Karpas-422 (cell line): ENCODE measurements at regions not wholly inside any gene's neighbourhood (a gene's known extent, or its start where the extent isn't known, plus 50 kb on each side); places are given as distances from the start of the nearest gene placed in this dataset.

Source experiments
- DNase-seq: peaks from one replicate; pipeline ENCODE4 v3.0.0-alpha.2; 2015
- H2AFZ ChIP-seq: fragments of 200-600 bp; sonication (generic); 2 replicates; pipeline ENCODE4 v1.6.1; 2014; ENCODE audit warnings: antibody characterized with exemption, low read length, mixed read lengths
- H3K27ac ChIP-seq: fragments of 200-600 bp; sonication (generic); 2 replicates; pipeline ENCODE4 v1.5.1; 2014; ENCODE audit warnings: mild to moderate bottlenecking, low read length, moderate library complexity
- H3K27me3 ChIP-seq: fragments of 200-600 bp; sonication (generic); 2 replicates; pipeline ENCODE4 v1.6.1; 2014; ENCODE audit warnings: low read length, mixed read lengths
- H3K36me3 ChIP-seq: fragments of 200-600 bp; sonication (generic); 2 replicates; pipeline ENCODE4 v1.6.1; 2014; ENCODE audit warnings: low read length, mixed read lengths; ENCODE audit not compliant: insufficient read depth
- H3K4me1 ChIP-seq: fragments of 200-600 bp; sonication (generic); 2 replicates; pipeline ENCODE4 v1.6.1; 2014; ENCODE audit warnings: mild to moderate bottlenecking, low read length, mixed read lengths
- H3K4me2 ChIP-seq: fragments of 200-600 bp; sonication (generic); 2 replicates; pipeline ENCODE4 v1.6.1; 2014; ENCODE audit warnings: low read length, low read depth, mild to moderate bottlenecking; ENCODE audit not compliant: poor library complexity, severe bottlenecking
- H3K4me3 ChIP-seq: fragments of 200-600 bp; sonication (generic); 2 replicates; pipeline ENCODE4 v1.5.1; 2014; ENCODE audit warnings: mild to moderate bottlenecking, antibody characterized with exemption, low read length, mixed read lengths
- H3K79me2 ChIP-seq: fragments of 200-600 bp; sonication (generic); 2 replicates; pipeline ENCODE4 v1.6.1; 2014; ENCODE audit warnings: mild to moderate bottlenecking, low read length, mixed read lengths
- H3K9ac ChIP-seq: fragments of 200-600 bp; sonication (generic); 2 replicates; pipeline ENCODE4 v1.6.0; 2014; ENCODE audit warnings: low read length
- H3K9me2 ChIP-seq: fragments of 200-600 bp; sonication (generic), shearing (Covaris generic); replicated peaks from 2 replicates; pipeline ENCODE4 v1.6.0; 2014; ENCODE audit warnings: mild to moderate bottlenecking, low read length, moderate library complexity; ENCODE audit not compliant: insufficient read depth
- H3K9me3 ChIP-seq: fragments of 300-700, 200-600 bp; sonication (generic); 2 replicates; pipeline ENCODE4 v1.6.1; 2014; ENCODE audit warnings: low read length, mixed read lengths
- H4K20me1 ChIP-seq: fragments of 200-600 bp; sonication (generic); 2 replicates; pipeline ENCODE4 v1.6.1; 2014; ENCODE audit warnings: mild to moderate bottlenecking, antibody characterized with exemption, low read length, low read depth; ENCODE audit not compliant: insufficient read depth

- H3K9me3 ChIP-seq: no peaks in the 10 kb centered on the region
- H4K20me1 ChIP-seq: no peaks in the 10 kb centered on the region
- no peak overlapping the region for H3K4me3 ChIP-seq
- DNase-seq: no peak
- H3K27ac ChIP-seq: no peak overlapping the region
- H3K36me3 ChIP-seq: no peaks in the 10 kb centered on the region
- no peak overlapping the region for H3K4me2 ChIP-seq
- H3K4me1 ChIP-seq: no peaks in the 10 kb centered on the region
- H3K79me2 ChIP-seq: no peaks in the 10 kb centered on the region
- H3K9ac ChIP-seq: no peak overlapping the region
- H2AFZ ChIP-seq: no peak overlapping the region
- H3K9me2 ChIP-seq: no peaks in the 10 kb centered on the region
- no peaks in the 10 kb centered on the region for H3K27me3 ChIP-seq
Measured at GRCh38 chr10:78740976-78741915, 327.5 kb upstream of the ZMIZ1 start.

DNA sequence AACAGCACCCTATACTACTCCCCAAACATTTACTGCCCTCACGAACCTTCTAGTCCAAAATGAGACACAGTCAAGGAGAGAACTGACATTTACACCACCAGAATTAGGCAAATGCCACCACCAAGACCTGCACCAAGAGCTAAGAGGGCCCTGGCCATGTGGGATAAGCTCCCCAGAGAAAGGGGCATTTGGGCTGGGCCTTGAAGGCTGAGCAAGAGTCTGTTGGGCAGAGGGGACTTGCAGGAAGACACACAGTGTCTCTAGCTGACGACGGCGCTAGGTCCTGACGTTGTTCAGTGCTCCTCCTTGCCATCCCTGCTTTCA is 326.4 kb upstream of the ZMIZ1 start:
- no peaks in the 10 kb centered on the region for H4K20me1 ChIP-seq
- H3K4me2 ChIP-seq: no peak overlapping the region
- H2AFZ ChIP-seq: no peak overlapping the region
- H3K4me1 ChIP-seq: no peaks in the 10 kb centered on the region
- no peaks in the 10 kb centered on the region for H3K27me3 ChIP-seq
- H3K9ac ChIP-seq: no peak overlapping the region
- H3K9me3 ChIP-seq: no peaks in the 10 kb centered on the region
- H3K27ac ChIP-seq: no peak overlapping the region
- H3K9me2 ChIP-seq: no peaks in the 10 kb centered on the region
- H3K36me3 ChIP-seq: no peaks in the 10 kb centered on the region
- H3K79me2 ChIP-seq: no peaks in the 10 kb centered on the region
- DNase-seq: no peak
- no peak overlapping the region for H3K4me3 ChIP-seq

- Histone ChIP-seq H3K36me3 (no peaks in the 10 kb centered on the region), H3K4me3 (no peak overlapping the region), H3K9me3 (no peaks in the 10 kb centered on the region), H4K20me1 (no peaks in the 10 kb centered on the region), H3K27me3 (no peaks in the 10 kb centered on the region), H3K9me2 (no peaks in the 10 kb centered on the region), H3K27ac (no peak overlapping the region), H3K4me2 (no peak overlapping the region), H3K79me2 (no peaks in the 10 kb centered on the region), H3K9ac (no peak overlapping the region), H2AFZ (no peak overlapping the region), H3K4me1 (no peaks in the 10 kb centered on the region)
- DNase-seq: no peak
Measured at GRCh38 chr10:78742730-78743615, 325.8 kb upstream of the ZMIZ1 start.

GRCh38 chr10:78744056-78744455 is 324.7 kb upstream of the ZMIZ1 start:
- no peaks in the 10 kb centered on the region for H3K27me3 ChIP-seq
- no peak overlapping the region for H2AFZ ChIP-seq
- no peaks in the 10 kb centered on the region for H3K36me3 ChIP-seq
- H3K4me2 ChIP-seq: no peak overlapping the region
- no peaks in the 10 kb centered on the region for H3K9me3 ChIP-seq
- H3K4me1 ChIP-seq: no peaks in the 10 kb centered on the region
- H3K79me2 ChIP-seq: no peaks in the 10 kb centered on the region
- no peak overlapping the region for H3K4me3 ChIP-seq
- no peak overlapping the region for H3K27ac ChIP-seq
- no peak overlapping the region for H3K9ac ChIP-seq
- no peak for DNase-seq
- H4K20me1 ChIP-seq: no peaks in the 10 kb centered on the region
- no peaks in the 10 kb centered on the region for H3K9me2 ChIP-seq

DNA sequence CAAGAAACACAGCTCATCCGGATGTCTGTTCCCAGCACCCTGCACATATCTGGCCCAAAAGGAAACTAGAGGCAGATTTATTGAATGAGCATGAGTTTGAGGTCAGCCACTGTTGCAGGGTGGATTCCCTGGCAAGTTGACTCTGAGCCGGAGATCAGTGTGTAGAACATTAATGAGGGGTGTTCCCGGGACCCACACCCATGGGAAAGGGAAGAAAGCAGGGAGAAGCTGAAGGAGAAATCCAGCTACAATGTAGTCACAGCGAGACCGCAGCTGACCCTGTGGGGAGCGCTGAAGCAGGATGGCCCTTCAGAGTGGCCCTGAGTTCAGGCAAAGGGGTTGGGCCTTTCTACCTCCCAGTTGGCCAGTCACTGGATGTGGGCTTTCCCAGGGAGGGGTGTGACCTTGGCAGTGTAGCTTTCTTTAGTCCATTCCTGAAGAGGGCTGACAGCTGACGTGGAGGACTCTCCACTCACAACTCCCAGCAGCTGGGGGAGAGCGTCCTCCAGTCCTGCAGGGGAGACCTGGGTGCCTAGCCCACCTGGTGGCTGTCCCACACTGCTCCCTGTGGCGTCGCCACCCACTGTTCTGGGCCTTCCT is 324.2 kb upstream of the ZMIZ1 start:
- Histone ChIP-seq H3K79me2 (no peaks in the 10 kb centered on the region), H2AFZ (no peak overlapping the region), H3K27ac (no peak overlapping the region), H3K4me1 (no peaks in the 10 kb centered on the region), H4K20me1 (no peaks in the 10 kb centered on the region), H3K4me3 (no peak overlapping the region), H3K9ac (no peak overlapping the region), H3K9me2 (no peaks in the 10 kb centered on the region), H3K9me3 (no peaks in the 10 kb centered on the region), H3K4me2 (no peak overlapping the region), H3K36me3 (no peaks in the 10 kb centered on the region), H3K27me3 (no peaks in the 10 kb centered on the region)
- DNase-seq: no peak

DNA sequence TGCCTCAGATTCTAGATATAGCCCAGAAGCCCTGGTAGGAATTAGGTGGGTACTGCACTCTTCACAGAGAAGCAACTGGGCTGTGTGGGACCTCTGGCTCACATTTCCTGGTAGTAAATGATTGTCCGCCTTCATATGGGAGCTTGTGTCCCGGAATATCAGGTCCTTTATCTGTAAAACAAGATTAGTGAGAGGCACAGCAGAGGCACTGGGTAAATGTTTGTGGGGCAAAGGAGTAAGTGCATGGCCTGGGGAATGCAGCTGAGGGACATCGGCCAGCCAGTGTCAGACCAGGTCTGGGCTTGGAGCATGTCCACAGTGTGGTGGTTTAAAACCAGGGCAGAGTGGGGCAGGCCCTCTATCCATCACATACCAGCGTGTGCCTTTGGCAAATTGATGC is 323.3 kb upstream of the ZMIZ1 start:
- H3K79me2 ChIP-seq: no peaks in the 10 kb centered on the region
- no peak for DNase-seq
- H3K4me3 ChIP-seq: no peak overlapping the region
- no peak overlapping the region for H2AFZ ChIP-seq
- no peaks in the 10 kb centered on the region for H3K9me2 ChIP-seq
- H3K9ac ChIP-seq: no peak overlapping the region
- H3K27me3 ChIP-seq: no peaks in the 10 kb centered on the region
- H4K20me1 ChIP-seq: no peaks in the 10 kb centered on the region
- H3K4me2 ChIP-seq: no peak overlapping the region
- H3K4me1 ChIP-seq: no peaks in the 10 kb centered on the region
- no peak overlapping the region for H3K27ac ChIP-seq
- no peaks in the 10 kb centered on the region for H3K9me3 ChIP-seq
- no peaks in the 10 kb centered on the region for H3K36me3 ChIP-seq

GRCh38 chr10:78746155-78746763 is 322.5 kb upstream of the ZMIZ1 start:
- Histone ChIP-seq H3K4me2 (no peak overlapping the region), H3K36me3 (no peaks in the 10 kb centered on the region), H4K20me1 (no peaks in the 10 kb centered on the region), H3K9ac (no peak overlapping the region), H3K4me1 (no peaks in the 10 kb centered on the region), H3K79me2 (no peaks in the 10 kb centered on the region), H3K9me2 (no peaks in the 10 kb centered on the region), H3K4me3 (no peak overlapping the region), H3K27ac (no peak overlapping the region), H3K27me3 (no peaks in the 10 kb centered on the region), H2AFZ (no peak overlapping the region), H3K9me3 (no peaks in the 10 kb centered on the region)
- DNase-seq: no peak
